A549 (cell line): ENCODE measurements at regions not wholly inside any gene's neighbourhood (a gene's known extent, or its start where the extent isn't known, plus 50 kb on each side); places are given as distances from the start of the nearest gene placed in this dataset.

Source experiments
- ATAC-seq, 2 experiments: fragments of 200-7000 bp in 1 of 2; fragments of >200 bp in 1 of 2; cut with Nextera tagmentation in 1 of 2; cut with Tn5 transposase in 1 of 2; 3 replicates each; pipeline versions ENCODE4 v1.8.0 to v1.9.1; 2018 to 2020; ENCODE audit warnings: mild to moderate bottlenecking in 1 of 2, moderate library complexity in 1 of 2
- CTCF ChIA-PET: fragments of 300-600 bp; sonication (Branson Sonifier 250); formaldehyde crosslinking; extraction: SDS; loops from one replicate; lab custom pipeline; 2021; ENCODE audit warnings: antibody characterized with exemption, inconsistent platforms; lab: Yijun Ruan, JAX
- POLR2A ChIA-PET: fragments of 350-600 bp; formaldehyde crosslinking; extraction: SDS; loops from one replicate; lab custom pipeline; 2021; ENCODE audit warnings: antibody characterized with exemption, inconsistent platforms; lab: Yijun Ruan, JAX
- DNase-seq, 2 experiments: peaks; one replicate each; pipeline versions ENCODE4 v3.0.0 to v3.0.0-alpha.2; 2011 to 2016; ENCODE audit warnings: low read depth in 1 of 2, low spot score in 1 of 2
- FAIRE-seq: peaks from 2 replicates; lab custom pipeline; 2011; peaks lifted over from hg19 to GRCh38; lab: Jason Lieb, UNC
- H3K27ac ChIP-seq, 2 experiments: fragments of >200 bp; sonication (Bioruptor Twin); formaldehyde crosslinking; 3 replicates each; pipeline ENCODE4 v1.5.1; 2016 to 2017
- H3K4me1 ChIP-seq: fragments of >200 bp; sonication (Bioruptor Twin); formaldehyde crosslinking; 3 replicates; pipeline ENCODE4 v1.6.1; 2016
- H3K4me2 ChIP-seq: fragments of >200 bp; sonication (Bioruptor Twin); formaldehyde crosslinking; 3 replicates; pipeline ENCODE4 v1.6.1; 2016
- H3K4me3 ChIP-seq: fragments of >200 bp; sonication (Bioruptor Twin); formaldehyde crosslinking; 3 replicates; pipeline ENCODE4 v1.5.1; 2016
- H3K9me3 ChIP-seq: fragments of >200 bp; sonication (Bioruptor Twin); formaldehyde crosslinking; 3 replicates; pipeline ENCODE4 v1.6.1; 2016
- BHLHE40 ChIP-seq: IDR thresholded peaks from 2 replicates; pipeline ENCODE4 v1.6.1; 2012; ENCODE audit warnings: low read depth, low read length, inconsistent platforms
- CBX2 ChIP-seq: fragments of 200-600 bp; sonication (generic); IDR thresholded peaks from 2 replicates; pipeline ENCODE4 v1.6.1; 2016; ENCODE audit warnings: low read depth, mild to moderate bottlenecking, borderline replicate concordance
- EHF ChIP-seq: fragments of 250-450 bp; sonication (Bioruptor Pico); IDR thresholded peaks from 2 replicates; pipeline ENCODE4 v1.5.0; 2020; ENCODE audit warnings: mild to moderate bottlenecking
- FOSB ChIP-seq: fragments of 250-450 bp; sonication (Bioruptor Pico); IDR thresholded peaks from 2 replicates; pipeline ENCODE4 v1.5.0; 2020; ENCODE audit warnings: mild to moderate bottlenecking, moderate library complexity
- FOSL2 ChIP-seq, 2 experiments: fragments of 450-650 bp in 1 of 2; fragments of >200 bp in 1 of 2; sonication (Bioruptor Twin) in 1 of 2; formaldehyde crosslinking; IDR thresholded peaks; 2 replicates each; pipeline versions ENCODE4 v1.5.0 to v1.6.1; 2016 to 2020; ENCODE audit warnings: mild to moderate bottlenecking in 1 of 2, moderate library complexity in 1 of 2
- FOXS1 ChIP-seq: fragments of 250-450 bp; sonication (Bioruptor Pico); IDR thresholded peaks from 2 replicates; pipeline ENCODE4 v1.5.0; 2020; ENCODE audit warnings: mild to moderate bottlenecking, moderate library complexity
- GATA3 ChIP-seq: IDR thresholded peaks from 2 replicates; pipeline ENCODE4 v1.6.1; 2012; ENCODE audit warnings: borderline replicate concordance
- HOXA7 ChIP-seq: fragments of 250-450 bp; sonication (Bioruptor Pico); IDR thresholded peaks from 2 replicates; pipeline ENCODE4 v1.5.0; 2020; ENCODE audit warnings: mild to moderate bottlenecking, moderate library complexity
- JUN ChIP-seq, 2 experiments: fragments of >200 bp; sonication (Bioruptor Twin); formaldehyde crosslinking; IDR thresholded peaks; 2 replicates in 1 of 2; 3 replicates in 1 of 2; pipeline ENCODE4 v1.6.1; 2016 to 2017
- KDM5A ChIP-seq: fragments of 200-600 bp; sonication (generic); IDR thresholded peaks from 2 replicates; pipeline ENCODE4 v1.6.1; 2016; ENCODE audit warnings: antibody characterized with exemption, mild to moderate bottlenecking
- MAZ ChIP-seq: fragments of 150-350 bp; IDR thresholded peaks from 2 replicates; pipeline ENCODE4 v1.6.1; 2014; ENCODE audit warnings: antibody characterized with exemption, low read depth, low read length, borderline replicate concordance
- PHF8 ChIP-seq: fragments of 200-600 bp; sonication (generic); IDR thresholded peaks from 2 replicates; pipeline ENCODE4 v1.6.1; 2016; ENCODE audit warnings: low read depth, mild to moderate bottlenecking, antibody characterized with exemption, moderate library complexity, borderline replicate concordance
- RARB ChIP-seq: fragments of 250-450 bp; sonication (Bioruptor Pico); IDR thresholded peaks from 2 replicates; pipeline ENCODE4 v1.8.0; 2021; ENCODE audit warnings: mild to moderate bottlenecking, moderate library complexity
- SMC3 ChIP-seq: fragments of >200 bp; sonication (Bioruptor Twin); formaldehyde crosslinking; IDR thresholded peaks from 3 replicates; pipeline ENCODE4 v1.6.1; 2018; ENCODE audit warnings: inconsistent platforms
- TFCP2L1 ChIP-seq: fragments of 250-450 bp; sonication (Bioruptor Pico); IDR thresholded peaks from 2 replicates; pipeline ENCODE4 v1.5.0; 2021; ENCODE audit warnings: mild to moderate bottlenecking
- TP53 ChIP-seq: fragments of 250-450 bp; sonication (Bioruptor Pico); IDR thresholded peaks from 2 replicates; pipeline ENCODE4 v1.5.0; 2021; ENCODE audit warnings: mild to moderate bottlenecking, moderate library complexity
- ZC3H11A ChIP-seq: fragments of 450-650 bp; IDR thresholded peaks from 2 replicates; pipeline ENCODE4 v1.6.1; 2014; ENCODE audit warnings: antibody characterized with exemption, mild to moderate bottlenecking
- ZNF302 ChIP-seq: fragments of 250-450 bp; sonication (Bioruptor Pico); IDR thresholded peaks from 2 replicates; pipeline ENCODE4 v1.9.0; 2021; ENCODE audit warnings: inconsistent platforms, mild to moderate bottlenecking, moderate library complexity
- WGBS: methylation state at CpG from one replicate; pipeline ENCODE4 v1.1.6; 2017; ENCODE audit errors: missing lambda C conversion rate; 5-methylcytosine and 5-hydroxymethylcytosine counted together
- TF ChIP-seq, protein P1 (sequence below): fragments of 150-350 bp; IDR thresholded peaks from 2 replicates; pipeline ENCODE4 v1.6.1; 2014; ENCODE audit warnings: low read depth, mild to moderate bottlenecking, low read length
- TF ChIP-seq, protein P2 (sequence below): fragments of 200-600 bp; sonication (generic); IDR thresholded peaks from 2 replicates; pipeline ENCODE4 v1.6.1; 2016; ENCODE audit warnings: antibody characterized with exemption, mild to moderate bottlenecking, moderate library complexity
- TF ChIP-seq, protein P3 (sequence below): fragments of 250-450 bp; sonication (Bioruptor Pico); IDR thresholded peaks from 2 replicates; pipeline ENCODE4 v1.5.0; 2021; ENCODE audit warnings: mild to moderate bottlenecking, moderate library complexity, borderline replicate concordance
- TF ChIP-seq, protein P4 (sequence below): fragments of >200 bp; sonication (Bioruptor Twin); formaldehyde crosslinking; IDR thresholded peaks from 2 replicates; pipeline ENCODE4 v1.6.1; 2016

DNA sequence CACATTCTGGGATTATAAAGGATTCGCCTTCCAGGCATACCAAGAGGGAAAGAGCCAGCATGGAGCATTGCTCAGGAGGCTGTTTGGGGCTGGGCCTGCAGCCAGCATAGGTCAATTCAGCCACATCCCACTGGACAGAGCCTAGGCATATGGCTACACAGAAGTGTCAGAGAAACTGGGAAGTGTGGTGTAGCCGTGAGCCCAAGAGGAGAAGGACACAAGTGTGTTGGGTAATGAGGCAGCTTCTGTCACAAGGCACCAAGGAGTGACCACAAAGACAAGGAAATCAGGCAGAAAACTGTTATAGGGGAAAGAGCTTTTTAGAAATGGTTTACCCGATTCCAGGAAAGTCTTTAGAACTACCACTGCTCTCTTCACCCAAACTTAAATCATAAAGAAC is 178.6 kb upstream of the TBL1X start:
- CTCF ChIA-PET, result interaction anchor here (0.6 kb wide), 1 partner anchor 305 kb away, joined by 4 read pairs; no protein-coding TSS in a partner anchor
- POLR2A ChIA-PET, result no interaction called here
- no peak overlapping the region for H3K27ac ChIP-seq
- TF ChIP-seq SMC3 (no peak), CBX2 (no peak), FOXS1 (no peak), EHF (CRISPR knock-in tag) (no peak), TP53 (CRISPR knock-in tag) (no peak), PHF8 (no peak), TFCP2L1 (CRISPR knock-in tag) (no peak), ZNF302 (CRISPR knock-in tag) (no peak), BHLHE40 (no peak), JUN (IDR thresholded peaks at IDR 0.05) (no peak), HOXA7 (no peak), GATA3 (no peak), FOSL2 (IDR thresholded peaks at IDR 0.05) (no peak), FOSL2 (CRISPR knock-in tag; IDR thresholded peaks at IDR 0.05) (no peak), ZC3H11A (no peak), RARB (CRISPR knock-in tag) (no peak)
- TF ChIP-seq, protein P1, sequence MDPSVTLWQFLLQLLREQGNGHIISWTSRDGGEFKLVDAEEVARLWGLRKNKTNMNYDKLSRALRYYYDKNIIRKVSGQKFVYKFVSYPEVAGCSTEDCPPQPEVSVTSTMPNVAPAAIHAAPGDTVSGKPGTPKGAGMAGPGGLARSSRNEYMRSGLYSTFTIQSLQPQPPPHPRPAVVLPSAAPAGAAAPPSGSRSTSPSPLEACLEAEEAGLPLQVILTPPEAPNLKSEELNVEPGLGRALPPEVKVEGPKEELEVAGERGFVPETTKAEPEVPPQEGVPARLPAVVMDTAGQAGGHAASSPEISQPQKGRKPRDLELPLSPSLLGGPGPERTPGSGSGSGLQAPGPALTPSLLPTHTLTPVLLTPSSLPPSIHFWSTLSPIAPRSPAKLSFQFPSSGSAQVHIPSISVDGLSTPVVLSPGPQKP, result no peak
- TF ChIP-seq, protein P2, sequence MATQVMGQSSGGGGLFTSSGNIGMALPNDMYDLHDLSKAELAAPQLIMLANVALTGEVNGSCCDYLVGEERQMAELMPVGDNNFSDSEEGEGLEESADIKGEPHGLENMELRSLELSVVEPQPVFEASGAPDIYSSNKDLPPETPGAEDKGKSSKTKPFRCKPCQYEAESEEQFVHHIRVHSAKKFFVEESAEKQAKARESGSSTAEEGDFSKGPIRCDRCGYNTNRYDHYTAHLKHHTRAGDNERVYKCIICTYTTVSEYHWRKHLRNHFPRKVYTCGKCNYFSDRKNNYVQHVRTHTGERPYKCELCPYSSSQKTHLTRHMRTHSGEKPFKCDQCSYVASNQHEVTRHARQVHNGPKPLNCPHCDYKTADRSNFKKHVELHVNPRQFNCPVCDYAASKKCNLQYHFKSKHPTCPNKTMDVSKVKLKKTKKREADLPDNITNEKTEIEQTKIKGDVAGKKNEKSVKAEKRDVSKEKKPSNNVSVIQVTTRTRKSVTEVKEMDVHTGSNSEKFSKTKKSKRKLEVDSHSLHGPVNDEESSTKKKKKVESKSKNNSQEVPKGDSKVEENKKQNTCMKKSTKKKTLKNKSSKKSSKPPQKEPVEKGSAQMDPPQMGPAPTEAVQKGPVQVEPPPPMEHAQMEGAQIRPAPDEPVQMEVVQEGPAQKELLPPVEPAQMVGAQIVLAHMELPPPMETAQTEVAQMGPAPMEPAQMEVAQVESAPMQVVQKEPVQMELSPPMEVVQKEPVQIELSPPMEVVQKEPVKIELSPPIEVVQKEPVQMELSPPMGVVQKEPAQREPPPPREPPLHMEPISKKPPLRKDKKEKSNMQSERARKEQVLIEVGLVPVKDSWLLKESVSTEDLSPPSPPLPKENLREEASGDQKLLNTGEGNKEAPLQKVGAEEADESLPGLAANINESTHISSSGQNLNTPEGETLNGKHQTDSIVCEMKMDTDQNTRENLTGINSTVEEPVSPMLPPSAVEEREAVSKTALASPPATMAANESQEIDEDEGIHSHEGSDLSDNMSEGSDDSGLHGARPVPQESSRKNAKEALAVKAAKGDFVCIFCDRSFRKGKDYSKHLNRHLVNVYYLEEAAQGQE, result no peak
- TF ChIP-seq, protein P3, sequence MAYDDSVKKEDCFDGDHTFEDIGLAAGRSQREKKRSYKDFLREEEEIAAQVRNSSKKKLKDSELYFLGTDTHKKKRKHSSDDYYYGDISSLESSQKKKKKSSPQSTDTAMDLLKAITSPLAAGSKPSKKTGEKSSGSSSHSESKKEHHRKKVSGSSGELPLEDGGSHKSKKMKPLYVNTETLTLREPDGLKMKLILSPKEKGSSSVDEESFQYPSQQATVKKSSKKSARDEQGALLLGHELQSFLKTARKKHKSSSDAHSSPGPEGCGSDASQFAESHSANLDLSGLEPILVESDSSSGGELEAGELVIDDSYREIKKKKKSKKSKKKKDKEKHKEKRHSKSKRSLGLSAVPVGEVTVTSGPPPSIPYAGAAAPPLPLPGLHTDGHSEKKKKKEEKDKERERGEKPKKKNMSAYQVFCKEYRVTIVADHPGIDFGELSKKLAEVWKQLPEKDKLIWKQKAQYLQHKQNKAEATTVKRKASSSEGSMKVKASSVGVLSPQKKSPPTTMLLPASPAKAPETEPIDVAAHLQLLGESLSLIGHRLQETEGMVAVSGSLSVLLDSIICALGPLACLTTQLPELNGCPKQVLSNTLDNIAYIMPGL (CRISPR knock-in tag), result no peak
- TF ChIP-seq, protein P4, sequence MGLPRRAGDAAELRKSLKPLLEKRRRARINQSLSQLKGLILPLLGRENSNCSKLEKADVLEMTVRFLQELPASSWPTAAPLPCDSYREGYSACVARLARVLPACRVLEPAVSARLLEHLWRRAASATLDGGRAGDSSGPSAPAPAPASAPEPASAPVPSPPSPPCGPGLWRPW, result no peak
- no peak for DNase-seq
- ATAC-seq, result no peak
- no peak overlapping the region for H3K4me2 ChIP-seq
- no peaks in the 10 kb centered on the region for H3K9me3 ChIP-seq
- H3K4me3 ChIP-seq, result no peak overlapping the region
- WGBS, result 62% methylated on average over 3 of the region's 3 CpGs
- FAIRE-seq, result no peak
- H3K4me1 ChIP-seq, result no peaks in the 10 kb centered on the region

DNA sequence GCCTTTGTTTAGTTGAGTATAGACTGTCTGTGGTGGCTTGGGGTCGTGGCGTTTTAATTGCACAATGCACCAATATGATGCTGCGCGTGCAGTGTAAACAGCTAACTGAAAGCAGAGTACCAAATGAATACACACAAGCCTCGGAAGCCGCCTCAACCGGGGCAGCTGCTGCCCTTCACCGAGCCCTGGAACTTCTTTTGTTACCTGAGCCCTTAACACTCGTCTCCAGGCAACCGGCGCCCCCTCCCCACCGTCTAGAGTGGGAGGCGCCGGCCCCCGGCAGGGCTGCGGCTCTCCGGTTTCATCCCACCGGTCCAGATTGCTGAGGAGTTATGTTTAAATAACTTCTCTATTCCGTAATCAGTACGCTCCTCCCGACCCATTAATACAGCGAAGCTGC is 173.2 kb upstream of the TBL1X start:
- no peaks in the 10 kb centered on the region for H3K4me1 ChIP-seq
- ATAC-seq, result no peak
- H3K27ac ChIP-seq, result no peak overlapping the region
- no peak overlapping the region for H3K4me2 ChIP-seq
- ChIA-PET POLR2A (no interaction called here), CTCF (no interaction called here)
- no peak for TF ChIP-seq KDM5A
- TF ChIP-seq FOSB (CRISPR knock-in tag), result no peak
- no peak for TF ChIP-seq MAZ
- TF ChIP-seq, protein P3 (CRISPR knock-in tag), result no peak
- no peak for TF ChIP-seq PHF8
- no peak for DNase-seq
- no peaks in the 10 kb centered on the region for H3K9me3 ChIP-seq
- H3K4me3 ChIP-seq, result no peak overlapping the region
- WGBS, result 83% methylated on average over 22 of the region's 22 CpGs
- FAIRE-seq, result no peak
